ENCODE measurements at regions not wholly inside any gene's neighbourhood (a gene's known extent, or its start where the extent isn't known, plus 50 kb on each side); places are given as distances from the start of the nearest gene placed in this dataset.

DNA sequence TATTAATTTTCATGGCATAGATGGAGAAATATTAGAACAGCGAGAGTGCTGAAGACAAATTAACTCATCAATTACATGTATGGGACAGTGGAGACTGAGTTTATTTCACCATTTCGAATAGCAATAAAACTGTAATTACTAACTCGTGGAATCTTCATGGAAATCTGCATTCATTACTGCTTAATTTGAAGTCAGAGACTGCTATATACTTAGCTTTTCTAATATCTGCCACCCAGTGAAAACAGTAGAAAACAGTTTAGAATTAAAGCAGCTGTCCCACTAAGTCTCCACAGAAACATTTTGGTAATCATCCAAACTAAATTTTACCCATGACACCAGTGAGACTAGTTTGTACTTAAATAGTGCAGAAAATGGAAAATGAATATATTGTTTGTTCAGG, 56.8 kb downstream of the IZUMO3 start:
- TF ChIP-seq, protein P1, sequence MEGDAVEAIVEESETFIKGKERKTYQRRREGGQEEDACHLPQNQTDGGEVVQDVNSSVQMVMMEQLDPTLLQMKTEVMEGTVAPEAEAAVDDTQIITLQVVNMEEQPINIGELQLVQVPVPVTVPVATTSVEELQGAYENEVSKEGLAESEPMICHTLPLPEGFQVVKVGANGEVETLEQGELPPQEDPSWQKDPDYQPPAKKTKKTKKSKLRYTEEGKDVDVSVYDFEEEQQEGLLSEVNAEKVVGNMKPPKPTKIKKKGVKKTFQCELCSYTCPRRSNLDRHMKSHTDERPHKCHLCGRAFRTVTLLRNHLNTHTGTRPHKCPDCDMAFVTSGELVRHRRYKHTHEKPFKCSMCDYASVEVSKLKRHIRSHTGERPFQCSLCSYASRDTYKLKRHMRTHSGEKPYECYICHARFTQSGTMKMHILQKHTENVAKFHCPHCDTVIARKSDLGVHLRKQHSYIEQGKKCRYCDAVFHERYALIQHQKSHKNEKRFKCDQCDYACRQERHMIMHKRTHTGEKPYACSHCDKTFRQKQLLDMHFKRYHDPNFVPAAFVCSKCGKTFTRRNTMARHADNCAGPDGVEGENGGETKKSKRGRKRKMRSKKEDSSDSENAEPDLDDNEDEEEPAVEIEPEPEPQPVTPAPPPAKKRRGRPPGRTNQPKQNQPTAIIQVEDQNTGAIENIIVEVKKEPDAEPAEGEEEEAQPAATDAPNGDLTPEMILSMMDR (IDR thresholded peaks at IDR 0.05; ENCODE audit: low read depth, low read length): no peak
- no peak for TF ChIP-seq EZH2phosphoT487 (IDR thresholded peaks at IDR 0.05; ENCODE audit: low read depth)
